Gastroesophageal sphincter (tissue), 3 donors: ENCODE measurements at regions not wholly inside any gene's neighbourhood (a gene's known extent, or its start where the extent isn't known, plus 50 kb on each side); places are given as distances from the start of the nearest gene placed in this dataset.

Experiments
- POLR2A ChIP-seq, 2 donors: fragments of 450-650 bp; IDR thresholded peaks; one replicate each; pipeline ENCODE4 v1.6.1; 2017; ENCODE audit warnings: antibody characterized with exemption in 2 of 2, mild to moderate bottlenecking in 2 of 2, moderate library complexity in 1 of 2
- POLR2AphosphoS5 ChIP-seq: sonication (generic); formaldehyde crosslinking; IDR thresholded peaks from one replicate; pipeline ENCODE4 v1.6.1; 2017; ENCODE audit warnings: antibody characterized with exemption
- TF ChIP-seq, protein P1 (sequence below), 4 experiments: fragments of 200-600 bp in 2 of 4; fragments of 450-650 bp in 2 of 4; sonication (generic) in 1 of 4; IDR thresholded peaks; one replicate each; pipeline ENCODE4 v1.5.1; 2017 to 2019; ENCODE audit warnings: antibody characterized with exemption in 4 of 4, mild to moderate bottlenecking in 2 of 4, moderate library complexity in 2 of 4

DNA sequence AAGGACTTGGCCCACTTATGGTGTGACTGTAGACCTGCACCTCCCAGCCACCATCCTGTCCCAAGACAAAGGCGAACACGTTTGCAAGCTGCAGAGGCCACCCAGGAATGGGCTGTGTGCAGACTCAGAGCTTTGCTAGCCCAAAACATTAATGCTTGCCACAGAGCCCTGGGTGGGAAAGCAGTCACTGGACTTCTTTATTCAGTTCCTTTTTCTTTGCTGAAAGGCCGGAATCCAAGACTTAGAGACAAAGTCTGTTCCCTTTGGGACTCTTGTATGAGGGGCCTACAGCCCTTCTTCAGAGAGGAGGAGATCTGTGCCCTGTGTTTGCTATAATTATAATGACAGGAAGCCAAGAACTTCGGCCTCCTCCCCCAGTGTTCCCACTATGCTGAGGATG lies 167.8 kb downstream of the DLEU7 start:
- TF ChIP-seq, protein P1, sequence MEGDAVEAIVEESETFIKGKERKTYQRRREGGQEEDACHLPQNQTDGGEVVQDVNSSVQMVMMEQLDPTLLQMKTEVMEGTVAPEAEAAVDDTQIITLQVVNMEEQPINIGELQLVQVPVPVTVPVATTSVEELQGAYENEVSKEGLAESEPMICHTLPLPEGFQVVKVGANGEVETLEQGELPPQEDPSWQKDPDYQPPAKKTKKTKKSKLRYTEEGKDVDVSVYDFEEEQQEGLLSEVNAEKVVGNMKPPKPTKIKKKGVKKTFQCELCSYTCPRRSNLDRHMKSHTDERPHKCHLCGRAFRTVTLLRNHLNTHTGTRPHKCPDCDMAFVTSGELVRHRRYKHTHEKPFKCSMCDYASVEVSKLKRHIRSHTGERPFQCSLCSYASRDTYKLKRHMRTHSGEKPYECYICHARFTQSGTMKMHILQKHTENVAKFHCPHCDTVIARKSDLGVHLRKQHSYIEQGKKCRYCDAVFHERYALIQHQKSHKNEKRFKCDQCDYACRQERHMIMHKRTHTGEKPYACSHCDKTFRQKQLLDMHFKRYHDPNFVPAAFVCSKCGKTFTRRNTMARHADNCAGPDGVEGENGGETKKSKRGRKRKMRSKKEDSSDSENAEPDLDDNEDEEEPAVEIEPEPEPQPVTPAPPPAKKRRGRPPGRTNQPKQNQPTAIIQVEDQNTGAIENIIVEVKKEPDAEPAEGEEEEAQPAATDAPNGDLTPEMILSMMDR (IDR thresholded peaks at IDR 0.05) = no peak
- TF ChIP-seq POLR2A (IDR thresholded peaks at IDR 0.05) (no peak), POLR2AphosphoS5 (no peak)
